SH-SY5Y (cell line): ENCODE measurements at regions not wholly inside any gene's neighbourhood (a gene's known extent, or its start where the extent isn't known, plus 50 kb on each side); places are given as distances from the start of the nearest gene placed in this dataset.

ENCODE experiments used
- GATA2 ChIP-seq: IDR thresholded peaks from 2 replicates; pipeline ENCODE4 v1.6.1; 2011; ENCODE audit warnings: mild to moderate bottlenecking, low read depth, low read length
- GATA3 ChIP-seq: IDR thresholded peaks from 2 replicates; pipeline ENCODE4 v1.6.1; 2011; ENCODE audit warnings: low read depth, mild to moderate bottlenecking, low read length, moderate library complexity

- TF ChIP-seq GATA3 (no peak), GATA2 (no peak)
These were observed 517.6 kb upstream of the CCDC179 start for GRCh38 chr11:23377909-23378308.
